ENCODE measurements at regions not wholly inside any gene's neighbourhood (a gene's known extent, or its start where the extent isn't known, plus 50 kb on each side); places are given as distances from the start of the nearest gene placed in this dataset.

GRCh38 chr9:97359147-97359546 lies 51.7 kb downstream of the CCDC180 start:
- Histone ChIP-seq H3K36me3 (ENCODE audit: control insufficient read depth in 5 of 5, insufficient read depth in 5 of 5, low read length in 5 of 5) (peaks cover 2 to 70% (median 35%) of the 10 kb centered on the region in 5 donors), H3K9me3 (ENCODE audit: control insufficient read depth in 5 of 5, low read length in 5 of 5) (no peaks in the 10 kb centered on the region), H3K27me3 (ENCODE audit: control insufficient read depth in 5 of 5, insufficient read depth in 4 of 5, low read length in 5 of 5) (no peaks in the 10 kb centered on the region), H3K9ac (ENCODE audit: low read length in 5 of 5) (no peak overlapping the region), H3K27ac (ENCODE audit: low read depth, low read length) (no peak overlapping the region), H3K4me1 (ENCODE audit: control insufficient read depth in 5 of 5, insufficient read depth in 5 of 5, low read length in 5 of 5) (no peaks in the 10 kb centered on the region), H3K4me3 (ENCODE audit: low read depth in 1 of 5, low read length in 5 of 5) (no peak overlapping the region)
